GM10248 (cell line): ENCODE measurements at regions not wholly inside any gene's neighbourhood (a gene's known extent, or its start where the extent isn't known, plus 50 kb on each side); places are given as distances from the start of the nearest gene placed in this dataset.

Source experiments
- CTCF ChIA-PET: fragments of 300-600 bp; sonication (Branson Sonifier 250); formaldehyde crosslinking; extraction: SDS; loops from one replicate; lab custom pipeline; 2021; ENCODE audit warnings: antibody characterized with exemption; lab: Yijun Ruan, JAX
- POLR2A ChIA-PET: fragments of 350-650 bp; sonication (Branson Sonifier 250); formaldehyde crosslinking; extraction: SDS; loops from one replicate; lab custom pipeline; 2020; ENCODE audit warnings: antibody characterized with exemption; lab: Yijun Ruan, JAX
- DNase-seq: peaks from one replicate; pipeline ENCODE4 v3.0.0; 2012; ENCODE audit errors: extremely low spot score
- CTCF ChIP-seq: IDR thresholded peaks from 2 replicates; pipeline ENCODE4 v1.5.1; 2012; ENCODE audit warnings: mild to moderate bottlenecking, low read depth; ENCODE audit errors: extremely low read depth, missing control alignments, control extremely low read depth

GRCh38 chr2:207416111-207416510 is 113.7 kb upstream of the CREB1 start:
- CTCF ChIA-PET: interaction anchor here (0.9 to 1.6 kb wide), 3 partner anchors 15 to 57 kb away, joined by 3 to 4 read pairs (median 3); no protein-coding TSS in a partner anchor
- POLR2A ChIA-PET: no interaction called here
- no peak for DNase-seq
- TF ChIP-seq CTCF: no peak

DNA sequence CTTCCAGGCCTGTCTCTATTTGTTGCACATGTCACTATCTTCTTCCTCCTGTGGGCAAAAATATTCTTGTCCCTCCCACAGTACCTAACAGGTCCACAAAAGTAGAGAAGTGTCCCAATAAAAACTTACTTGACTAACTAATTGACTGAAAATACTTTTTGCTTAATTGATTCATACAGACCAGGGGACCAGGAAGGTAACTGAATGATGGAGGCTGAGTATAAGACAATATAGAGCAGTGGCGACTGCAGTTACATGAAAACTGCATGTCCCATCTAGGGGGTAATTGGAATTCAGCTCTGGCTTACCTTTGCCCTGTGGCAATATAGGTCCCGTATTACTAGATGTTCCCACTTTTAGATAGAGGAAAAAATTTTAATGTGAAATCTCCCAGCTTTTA is 112.9 kb upstream of the CREB1 start:
- ChIA-PET CTCF (no interaction called here), POLR2A (no interaction called here)
- DNase-seq: no peak
- no peak for TF ChIP-seq CTCF

GRCh38 chr2:207417301-207417718 is 112.5 kb upstream of the CREB1 start:
- ChIA-PET POLR2A (no interaction called here), CTCF (no interaction called here)
- no peak for TF ChIP-seq CTCF
- no peak for DNase-seq

- CTCF ChIA-PET: interaction anchor here (2.1 kb wide), 1 partner anchor 17 kb away, joined by 11 read pairs; no protein-coding TSS in a partner anchor
- no peak for TF ChIP-seq CTCF
- no peak for DNase-seq
- POLR2A ChIA-PET: no interaction called here
Observed at GRCh38 chr2:207418419-207418818, 111.3 kb upstream of the CREB1 start.

- TF ChIP-seq CTCF: no peak
- CTCF ChIA-PET: interaction anchor here (2.1 kb wide), 1 partner anchor 16 kb away, joined by 11 read pairs; no protein-coding TSS in a partner anchor
- POLR2A ChIA-PET: no interaction called here
- no peak for DNase-seq
Observed at GRCh38 chr2:207419331-207419730, 110.4 kb upstream of the CREB1 start.

DNA sequence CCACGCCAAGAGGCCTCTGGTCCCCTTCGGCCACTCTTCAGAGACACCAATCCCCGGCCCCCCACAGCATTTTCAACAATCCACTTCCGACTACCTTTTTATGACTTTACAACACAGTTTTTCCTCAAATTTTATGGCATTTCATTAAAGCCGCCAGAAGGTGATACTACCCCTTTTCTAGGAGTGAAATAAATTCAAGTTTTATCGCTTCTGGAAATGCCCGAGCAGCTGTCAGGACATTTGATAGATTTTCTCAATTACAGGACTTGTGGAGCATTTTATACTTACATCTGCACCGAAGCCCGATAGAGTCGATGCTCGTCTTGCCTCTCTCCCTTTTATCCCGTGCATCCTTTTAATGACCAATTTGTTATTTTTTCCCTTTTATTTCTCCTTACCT is 108.1 kb upstream of the CREB1 start:
- no peak for DNase-seq
- no peak for TF ChIP-seq CTCF
- CTCF ChIA-PET: no interaction called here
- POLR2A ChIA-PET: no interaction called here
